GM19351 (cell line): ENCODE measurements at regions not wholly inside any gene's neighbourhood (a gene's known extent, or its start where the extent isn't known, plus 50 kb on each side); places are given as distances from the start of the nearest gene placed in this dataset.

Experiments used
- ATAC-seq: cut with Tn5 transposase; IDR thresholded peaks from one replicate; pipeline ENCODE4 v1.9.1; 2021; ENCODE audit warnings: mild to moderate bottlenecking, moderate library complexity; ENCODE audit not compliant: unreplicated experiment

DNA sequence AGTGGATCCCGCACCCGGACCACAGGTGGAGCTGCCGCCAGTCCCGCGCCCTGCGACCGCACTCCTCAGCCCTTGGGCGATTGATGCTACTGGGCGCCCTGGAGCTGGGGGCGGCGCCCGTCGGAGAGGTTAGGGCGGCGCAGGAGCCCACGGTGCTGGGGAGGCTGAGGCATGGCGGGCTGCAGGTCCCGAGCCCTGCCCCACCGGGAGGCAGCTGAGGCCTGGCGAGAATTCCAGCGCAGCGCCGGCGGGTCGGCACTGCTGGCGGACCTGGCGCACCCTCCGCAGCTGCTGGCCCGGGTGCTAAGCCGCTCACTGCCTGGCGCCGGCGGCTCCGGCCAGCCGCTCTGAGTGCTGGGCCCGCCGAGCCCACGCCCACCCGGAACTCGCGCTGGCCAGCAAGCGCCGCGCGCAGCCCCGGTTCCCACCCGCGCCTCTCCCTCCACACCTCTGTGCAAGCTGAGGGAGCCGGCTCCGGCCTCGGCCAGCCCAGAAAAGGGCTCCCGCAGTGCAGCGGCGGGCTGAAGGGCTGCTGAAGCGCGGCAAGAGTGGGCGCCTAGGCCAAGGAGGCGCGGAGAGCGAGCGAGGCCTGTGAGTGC is 1256.5 kb downstream of the STIM2 start:
- ATAC-seq, result no peak

DNA sequence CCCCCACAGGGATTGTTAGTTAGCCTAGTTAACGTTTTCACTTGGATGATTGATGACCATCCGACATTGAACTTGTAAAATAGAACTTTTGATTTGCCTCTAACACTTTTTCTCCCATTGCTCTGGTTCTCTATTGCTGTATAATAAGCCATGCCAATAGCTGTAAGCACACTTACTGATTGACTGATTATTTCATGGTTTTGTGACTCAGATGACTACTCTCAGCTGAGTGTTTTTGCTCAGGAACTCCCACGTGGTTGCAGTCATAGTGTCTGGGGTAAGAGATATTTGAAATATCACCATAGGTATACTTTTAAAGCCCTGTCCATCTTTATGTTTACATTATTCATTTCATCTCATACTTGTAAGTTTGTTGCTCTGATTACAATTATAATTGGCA is 1285.5 kb downstream of the STIM2 start:
- ATAC-seq, result no peak

DNA sequence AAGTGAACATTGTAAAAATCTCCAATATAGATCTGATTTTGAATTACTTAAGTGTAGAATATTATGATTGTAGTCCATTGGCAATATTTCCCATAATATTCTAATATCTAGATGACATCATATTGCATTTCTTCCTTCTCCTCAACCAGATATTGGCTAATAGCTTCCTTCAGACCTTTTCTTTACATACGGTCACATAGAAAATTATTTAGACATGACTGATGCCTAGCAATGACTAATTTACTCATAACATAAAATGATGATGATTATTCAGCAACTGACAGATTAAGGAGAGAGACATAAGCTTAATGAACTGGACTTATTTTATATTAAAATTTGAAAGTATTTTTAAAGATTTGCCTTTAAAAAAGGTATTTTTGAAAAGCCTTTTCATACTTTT is 1287.6 kb downstream of the STIM2 start:
- no peak for ATAC-seq

DNA sequence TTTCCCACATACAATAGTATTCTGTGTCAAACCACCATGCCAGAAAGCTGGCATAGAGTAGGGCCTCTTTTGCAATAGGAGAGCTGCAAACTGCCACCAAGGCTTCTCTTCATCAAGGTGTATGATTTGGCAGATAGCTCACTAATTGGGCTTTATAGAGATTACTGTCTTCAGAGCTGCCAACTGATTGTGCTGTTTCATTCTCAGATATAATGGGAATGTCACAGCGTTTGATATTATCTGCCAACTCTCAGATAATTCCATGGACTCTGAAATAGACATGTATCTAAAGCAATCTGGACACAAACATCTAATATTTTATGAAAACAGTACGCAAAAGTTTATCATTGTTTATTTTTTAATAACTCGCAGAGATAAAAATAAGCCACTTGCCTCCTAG is 1289.1 kb downstream of the STIM2 start:
- ATAC-seq, result no peak

DNA sequence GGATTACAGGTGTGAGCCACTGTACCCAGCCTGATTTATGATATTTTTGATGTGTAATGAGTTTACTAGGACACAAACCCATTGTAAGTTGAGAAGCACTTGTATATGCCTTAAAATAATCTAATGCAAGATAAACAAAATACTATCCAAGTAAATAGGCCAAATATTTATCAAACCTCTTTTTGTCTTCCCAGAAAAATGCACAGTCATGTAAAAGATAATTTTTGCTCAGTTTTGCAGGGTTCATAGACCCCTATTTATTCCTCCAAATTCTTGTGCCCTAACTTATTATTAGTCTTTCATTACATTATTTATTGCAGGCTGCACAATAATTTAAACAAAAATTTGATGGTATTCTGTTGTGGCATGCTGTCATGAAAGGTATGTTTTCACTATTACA is 1290.7 kb downstream of the STIM2 start:
- no peak for ATAC-seq

DNA sequence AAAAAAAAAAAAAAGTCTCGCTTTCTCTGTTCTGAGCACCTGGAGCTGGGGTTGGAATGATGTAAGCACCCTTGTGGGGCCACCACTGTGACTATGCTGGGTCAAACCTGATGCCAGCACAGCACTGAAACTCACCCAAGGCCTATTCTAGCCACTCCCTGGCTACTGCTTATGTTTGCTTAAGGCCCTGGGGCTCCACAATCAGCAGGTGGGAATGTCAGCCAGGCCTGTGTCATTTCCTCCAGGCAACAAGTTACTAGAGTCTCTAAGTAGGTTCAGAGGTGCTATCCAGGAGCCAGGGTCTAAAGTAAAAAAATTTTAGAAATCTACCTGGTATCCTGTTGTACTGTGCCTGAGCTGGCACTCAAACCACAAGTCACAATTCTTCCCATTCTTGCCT is 1306.8 kb downstream of the STIM2 start:
- no peak for ATAC-seq

DNA sequence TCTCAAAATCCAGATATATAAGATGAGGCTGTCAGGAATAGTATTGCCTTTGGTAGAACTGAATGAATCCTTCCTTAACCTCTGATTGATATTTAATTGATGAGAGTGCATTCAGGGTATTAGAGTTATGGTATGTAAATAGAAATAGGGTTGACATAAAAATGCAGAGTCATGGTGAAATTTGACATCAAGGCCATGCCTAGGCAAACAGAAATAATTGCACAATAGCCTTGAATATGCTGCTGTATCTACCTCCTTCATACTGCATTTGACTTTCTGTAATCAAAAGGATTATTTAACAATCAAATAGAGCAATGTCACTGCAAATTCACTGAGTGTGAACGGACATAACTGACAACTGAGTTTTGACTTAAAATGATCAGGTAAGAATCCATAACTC is 1316.3 kb downstream of the STIM2 start:
- no peak for ATAC-seq

DNA sequence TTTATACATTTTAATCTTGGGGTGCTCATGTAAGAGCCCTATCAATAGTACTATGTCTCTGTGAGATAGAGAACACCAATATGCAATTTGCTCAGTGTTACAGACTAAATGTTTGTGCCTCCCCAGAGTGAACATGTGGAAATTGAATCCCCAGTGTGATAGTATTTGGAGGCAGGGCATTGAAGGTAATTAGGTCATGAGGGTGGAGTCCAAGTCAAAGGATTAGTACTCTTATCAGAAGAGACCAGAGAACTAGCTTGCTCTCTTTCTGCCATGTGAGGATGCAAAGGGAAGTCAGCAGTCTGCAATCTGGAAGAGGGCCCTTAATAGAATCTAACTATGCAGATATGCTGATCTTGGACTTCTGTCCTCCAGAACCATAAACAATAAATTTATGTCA is 1317.0 kb downstream of the STIM2 start:
- no peak for ATAC-seq

DNA sequence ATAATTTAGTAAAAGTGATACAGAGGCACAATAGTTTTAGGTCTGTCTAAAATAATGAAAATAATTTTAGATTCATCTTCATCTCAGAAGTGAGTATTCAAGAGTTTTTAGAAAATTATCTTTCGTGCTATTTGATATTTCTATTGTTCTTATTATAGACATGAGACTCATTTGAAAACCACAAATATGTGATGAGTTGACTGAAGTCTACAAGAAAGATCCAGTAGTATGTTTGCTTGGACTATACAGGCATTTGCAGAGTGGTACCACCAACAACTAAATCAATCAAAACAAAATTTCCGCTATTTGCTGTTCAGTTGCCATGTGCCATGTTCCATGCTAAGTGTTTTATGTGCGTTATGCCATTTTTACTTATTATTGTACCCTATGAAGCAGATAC is 1318.5 kb downstream of the STIM2 start:
- no peak for ATAC-seq

DNA sequence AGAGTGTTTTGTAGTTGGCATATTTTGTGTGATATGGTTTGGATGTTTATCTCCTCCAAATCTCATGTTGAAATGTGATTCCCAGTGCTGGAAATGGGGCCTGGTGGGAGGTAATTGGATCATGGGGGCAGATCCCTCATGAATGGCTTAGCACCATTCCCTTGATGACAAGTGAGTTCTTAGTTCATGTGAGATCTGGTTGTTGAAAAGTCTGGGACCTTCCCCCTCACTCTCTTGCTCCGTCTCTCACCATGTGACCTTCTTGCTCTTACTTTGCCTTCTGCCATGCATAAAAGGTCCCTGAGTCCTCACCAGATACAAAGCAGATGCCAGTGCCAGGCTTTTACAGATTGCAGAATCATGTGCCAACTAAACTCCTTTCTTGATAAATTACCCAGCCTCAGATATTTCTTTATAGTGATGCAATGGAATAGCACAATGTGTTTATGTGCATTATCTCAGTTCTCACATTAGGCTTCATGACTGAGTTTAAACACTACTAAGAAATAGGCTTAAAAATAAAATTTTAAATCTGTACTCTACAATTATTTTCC is 1348.8 kb downstream of the STIM2 start:
- ATAC-seq, result no peak

DNA sequence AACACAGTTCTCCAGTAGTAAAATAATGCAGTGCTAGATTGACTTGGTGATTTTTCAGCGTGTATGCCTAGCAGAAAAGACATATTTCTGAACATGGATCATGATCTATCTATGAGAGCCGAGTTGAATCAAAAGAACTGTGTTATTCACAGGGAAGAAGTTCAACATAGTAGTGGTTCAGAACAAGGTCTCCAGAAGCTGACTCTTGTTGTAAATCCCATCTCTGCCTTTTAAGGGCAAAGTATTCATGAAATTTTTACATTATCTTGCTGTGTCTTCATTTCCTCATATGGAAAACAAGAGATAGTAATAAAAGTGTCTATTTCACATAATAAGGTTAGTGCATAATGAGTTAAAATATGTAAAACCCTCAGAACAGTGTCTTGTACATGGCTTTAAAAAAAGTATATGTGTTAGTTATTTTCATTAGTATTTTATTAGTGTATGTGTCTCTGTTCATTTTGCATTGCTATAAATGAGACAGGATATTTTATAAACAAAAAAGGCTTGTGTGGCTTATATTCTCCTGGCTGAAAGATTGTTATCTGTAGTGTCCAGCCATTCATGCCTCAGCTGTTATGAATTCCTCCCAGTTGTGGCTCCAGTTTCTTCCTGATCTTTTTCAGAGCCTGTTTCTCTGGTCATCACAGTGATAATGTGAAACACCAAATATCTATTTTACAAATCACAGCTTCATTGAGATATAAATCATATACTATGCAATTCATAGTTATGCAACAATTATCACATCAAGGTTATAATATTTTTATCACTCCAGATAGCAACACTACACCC is 1351.2 kb downstream of the STIM2 start:
- ATAC-seq, result no peak

DNA sequence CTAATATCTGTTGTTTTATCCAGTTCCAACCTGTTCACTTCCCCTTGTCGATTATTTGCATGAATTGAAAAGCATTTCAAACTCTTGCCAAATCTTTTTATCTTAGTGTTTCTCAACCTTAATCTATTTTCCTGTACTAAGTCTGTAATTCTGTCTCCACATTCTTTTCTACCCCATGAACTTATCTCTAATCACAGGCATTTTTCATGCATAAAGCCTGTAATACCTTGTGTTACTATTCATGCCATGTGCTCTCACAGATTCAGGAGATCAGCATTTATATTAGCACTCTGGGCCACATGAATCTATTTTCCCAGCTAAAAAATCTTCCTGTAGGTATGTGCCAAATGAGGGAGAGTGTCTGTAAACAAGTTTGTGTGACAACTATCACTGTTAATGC is 1360.9 kb downstream of the STIM2 start:
- no peak for ATAC-seq

DNA sequence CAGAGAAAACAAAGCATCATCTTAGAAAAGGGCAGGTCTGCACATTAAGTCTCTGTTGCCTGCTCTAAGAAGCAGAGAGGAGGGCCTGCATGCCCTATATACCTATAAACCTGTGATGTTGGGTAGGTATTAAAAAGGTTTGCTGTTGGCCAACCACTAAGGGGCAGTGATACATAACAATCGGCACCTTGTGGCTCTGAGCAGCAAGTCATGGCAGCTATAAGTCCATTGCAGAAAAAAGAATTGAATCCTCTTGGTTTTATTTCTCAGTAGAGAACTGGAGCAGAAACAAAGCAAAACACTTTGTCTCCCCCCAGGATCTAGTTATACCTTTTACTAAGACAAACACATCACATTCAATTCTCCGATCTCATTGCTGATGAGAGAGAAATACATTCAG is 1364.4 kb downstream of the STIM2 start:
- ATAC-seq, result no peak

DNA sequence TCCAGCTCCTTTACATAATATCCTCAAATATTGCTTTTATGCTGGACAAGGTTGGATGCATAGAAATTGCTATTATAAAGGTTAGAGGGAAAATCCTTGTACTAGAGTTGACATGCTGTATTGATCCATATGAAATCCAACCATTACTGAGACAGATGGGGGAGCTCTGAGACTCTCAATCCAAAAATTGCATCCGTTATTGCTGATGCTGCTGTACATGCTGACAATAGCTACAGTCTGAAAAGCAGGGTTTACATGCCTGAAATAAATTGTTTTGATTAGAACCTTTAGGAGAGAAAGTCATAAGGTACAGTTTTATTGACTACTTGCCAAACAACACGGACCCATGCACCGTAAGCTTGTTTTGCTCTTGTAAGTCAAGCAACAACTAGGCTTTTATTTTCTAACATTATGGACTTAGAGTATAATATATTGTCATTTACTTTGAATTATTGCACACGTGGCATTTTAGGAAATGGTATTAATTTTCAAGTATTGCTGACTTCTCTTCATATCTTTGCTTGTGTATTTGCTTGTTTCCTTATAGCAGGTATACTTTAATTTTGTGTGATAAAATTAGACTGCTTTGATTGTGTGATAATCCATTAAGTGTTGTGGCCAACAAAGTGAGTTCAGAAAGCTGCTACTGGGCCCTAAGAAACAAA is 1365.2 kb downstream of the STIM2 start:
- ATAC-seq, result no peak

DNA sequence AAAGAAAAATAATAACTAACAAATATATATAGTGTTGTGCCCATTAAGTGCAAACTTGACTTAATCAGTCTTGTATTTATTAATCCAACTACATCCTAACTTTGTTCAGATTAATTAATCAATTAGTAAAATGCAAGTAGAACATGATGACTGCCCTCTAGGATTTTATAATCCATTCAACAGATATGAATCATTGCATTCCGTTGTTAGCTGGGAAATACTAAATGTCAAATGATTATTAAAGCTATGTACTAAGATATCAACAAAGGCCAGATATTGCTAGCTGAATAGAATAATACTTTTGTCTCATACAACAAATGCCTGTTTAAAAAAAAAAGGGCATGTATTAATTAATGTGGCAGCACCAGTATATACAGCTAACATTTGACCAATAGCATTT is 1366.3 kb downstream of the STIM2 start:
- no peak for ATAC-seq

DNA sequence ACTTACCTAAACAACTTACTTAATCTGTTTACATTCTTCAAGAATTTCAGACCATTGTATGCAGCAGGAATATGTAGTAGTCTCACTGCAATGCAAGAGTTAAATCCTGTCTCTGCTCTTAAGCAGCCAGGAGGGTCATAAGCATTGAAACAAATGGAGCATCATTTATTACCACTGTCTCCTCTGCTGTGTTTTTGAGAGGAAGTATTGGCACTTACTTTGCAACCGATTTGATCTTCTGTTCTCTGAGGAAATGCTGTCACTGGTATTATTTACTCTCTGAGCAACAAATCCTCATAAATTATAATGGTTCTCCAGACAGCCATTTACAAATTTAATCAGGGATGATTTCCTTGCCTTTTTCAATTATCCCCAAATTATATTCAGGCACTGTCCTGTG is 1367.1 kb downstream of the STIM2 start:
- no peak for ATAC-seq

DNA sequence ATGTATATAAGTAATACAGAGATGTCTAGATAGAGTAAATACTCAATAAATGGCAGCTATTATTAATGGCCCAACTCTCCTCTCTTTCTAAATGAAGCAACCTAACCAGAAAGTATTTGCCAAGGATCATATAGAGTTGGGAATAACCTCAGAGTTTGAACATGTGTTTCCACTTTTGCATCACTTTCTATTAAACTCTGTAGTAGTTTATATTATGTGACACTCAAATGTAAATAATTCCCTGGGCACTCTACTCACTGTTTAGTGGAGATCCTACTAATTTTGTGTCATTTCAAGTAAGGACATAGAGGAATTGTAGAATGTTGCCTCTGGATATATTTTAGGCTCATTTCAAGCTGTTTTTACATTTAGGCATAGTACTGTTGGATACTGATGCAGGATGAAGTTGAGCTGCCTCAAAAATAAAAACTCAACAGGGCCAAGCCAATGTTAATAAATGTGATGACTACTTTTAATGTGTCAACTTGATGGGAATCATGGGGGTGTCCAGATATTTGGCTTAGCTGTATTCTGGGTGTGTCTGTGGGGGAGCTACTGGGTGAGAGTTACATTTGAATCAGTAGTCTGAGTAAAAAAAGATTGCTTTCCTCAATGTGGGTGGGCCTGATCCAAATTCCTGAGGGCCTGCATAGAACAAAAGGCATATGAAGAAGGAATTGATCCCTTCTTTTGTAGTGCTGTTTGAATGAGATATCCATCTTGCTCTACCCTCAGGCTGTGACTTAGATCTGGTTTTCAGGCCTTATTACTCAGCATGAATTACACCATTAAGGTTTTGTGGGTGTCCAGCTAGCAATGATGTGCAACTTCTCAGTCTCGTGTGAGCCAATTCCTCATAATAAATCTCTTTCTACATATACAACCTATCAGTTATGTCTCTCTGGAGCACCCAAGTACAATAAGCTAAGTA is 1368.2 kb downstream of the STIM2 start:
- ATAC-seq, result no peak

DNA sequence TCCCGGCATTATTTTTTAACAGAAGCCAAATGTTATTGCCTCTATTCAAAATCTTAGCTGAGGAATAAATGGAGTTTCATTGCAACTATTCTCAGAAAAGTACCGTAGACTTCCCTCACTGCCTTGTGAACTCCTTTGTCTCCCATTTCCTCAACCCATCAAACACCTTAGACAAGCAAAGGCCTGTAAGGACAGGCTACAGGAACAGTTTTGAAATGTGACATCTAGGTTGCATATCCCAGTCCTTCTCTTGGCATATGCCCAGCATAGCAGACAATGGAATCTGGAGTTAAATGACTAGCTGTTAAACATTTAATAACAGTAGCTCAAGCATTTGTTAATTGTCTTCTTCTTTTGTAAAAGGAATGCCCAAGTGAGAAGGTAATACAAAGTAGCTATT is 1371.7 kb downstream of the STIM2 start:
- ATAC-seq, result no peak

DNA sequence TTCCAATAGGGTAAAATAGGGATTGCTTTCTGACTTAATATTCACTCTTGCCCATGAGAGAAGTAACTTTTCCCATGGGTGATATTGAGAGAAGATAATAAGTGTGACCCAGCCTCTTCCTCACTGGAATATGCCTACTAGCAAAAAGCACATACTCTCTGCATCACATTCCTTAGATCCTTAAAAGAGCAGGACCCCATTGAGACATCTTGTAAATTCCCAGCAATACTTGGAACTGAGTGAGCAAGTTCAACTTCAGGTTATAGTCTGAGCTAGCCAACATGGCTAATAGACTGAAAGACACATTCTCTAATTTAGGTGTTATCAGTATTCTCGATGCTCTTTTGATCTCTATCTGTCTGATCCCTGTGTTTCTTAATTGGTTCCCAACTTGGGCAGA is 1372.3 kb downstream of the STIM2 start:
- ATAC-seq, result no peak

DNA sequence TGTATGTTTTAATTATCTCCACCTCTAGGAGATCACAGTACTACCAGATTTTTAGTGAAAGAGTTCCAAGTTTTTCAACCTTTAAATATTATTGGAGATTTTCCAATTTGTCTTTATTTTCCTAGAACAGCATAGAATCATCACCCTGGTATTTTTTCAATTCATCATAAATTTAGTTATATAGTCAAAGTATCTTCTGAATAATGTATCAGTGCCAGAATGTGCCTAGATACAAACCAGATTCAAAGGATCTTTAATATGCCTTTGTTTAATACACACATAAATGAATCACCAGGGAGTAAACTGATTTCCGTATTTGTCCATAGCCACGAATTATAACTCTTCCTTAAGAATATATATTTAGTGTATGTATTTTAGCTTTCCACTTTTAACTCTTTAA is 1373.1 kb downstream of the STIM2 start:
- no peak for ATAC-seq

DNA sequence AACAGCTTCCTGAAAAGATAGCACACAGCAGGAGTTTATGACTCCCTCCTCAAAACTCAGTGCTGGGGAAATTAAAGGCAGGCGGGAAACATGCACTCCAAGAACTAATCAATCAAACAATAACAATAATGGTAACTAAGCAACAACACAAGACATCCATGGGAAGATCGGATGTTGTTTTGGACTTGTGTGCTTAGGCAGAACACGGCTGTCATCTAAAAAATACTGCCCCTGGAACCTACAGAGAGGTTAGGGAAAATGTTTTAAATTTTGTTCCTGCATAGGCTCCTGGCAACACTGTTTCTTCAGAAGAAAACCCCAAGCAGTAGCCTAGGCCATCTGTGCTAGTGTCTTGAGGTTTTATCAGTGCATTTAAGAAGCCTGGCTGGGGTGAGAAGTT is 1378.2 kb downstream of the STIM2 start:
- ATAC-seq, result no peak
